Chondrocyte (in vitro differentiated cells): ENCODE measurements at regions not wholly inside any gene's neighbourhood (a gene's known extent, or its start where the extent isn't known, plus 50 kb on each side); places are given as distances from the start of the nearest gene placed in this dataset.

Experiments
- DNase-seq: peaks from one replicate; pipeline ENCODE4 v3.0.0; 2021; ENCODE audit warnings: mixed read lengths, low spot score
- H3K27ac Mint-ChIP-seq: one replicate; pipeline ENCODE4 v1.8.0; 2021; ENCODE audit warnings: mild to moderate bottlenecking, moderate library complexity, mixed read lengths; ENCODE audit not compliant: unreplicated experiment
- H3K27me3 Mint-ChIP-seq: 2 replicates; pipeline ENCODE4 v1.8.0; 2021; ENCODE audit warnings: low read depth, mixed read lengths
- H3K36me3 Mint-ChIP-seq: 2 replicates; pipeline ENCODE4 v1.8.0; 2021; ENCODE audit warnings: low read depth, mixed read lengths
- H3K4me1 Mint-ChIP-seq: 2 replicates; pipeline ENCODE4 v1.8.0; 2021; ENCODE audit warnings: low read depth, mild to moderate bottlenecking, mixed read lengths
- H3K4me3 Mint-ChIP-seq: one replicate; pipeline ENCODE4 v1.8.0; 2021; ENCODE audit warnings: mild to moderate bottlenecking, moderate library complexity, mixed read lengths; ENCODE audit not compliant: unreplicated experiment
- H3K9me3 Mint-ChIP-seq: 2 replicates; pipeline ENCODE4 v1.8.0; 2021; ENCODE audit warnings: low read depth, mixed read lengths
- CTCF ChIP-seq: fragments of 200-600 bp; sonication (generic); IDR thresholded peaks from 2 replicates; pipeline ENCODE4 v1.5.0; 2021; ENCODE audit warnings: antibody characterized with exemption, mild to moderate bottlenecking, moderate library complexity

GRCh38 chr12:14243941-14244340 lies 121.5 kb upstream of the ATF7IP start:
- no peak overlapping the region for H3K4me3 Mint-ChIP-seq
- no peak overlapping the region for H3K27ac Mint-ChIP-seq
- DNase-seq, result no peak
- peaks cover 16% of the 10 kb centered on the region for H3K4me1 Mint-ChIP-seq
- H3K9me3 Mint-ChIP-seq, result peaks cover 9% of the 10 kb centered on the region
- no peaks in the 10 kb centered on the region for H3K27me3 Mint-ChIP-seq
- TF ChIP-seq CTCF, result no peak
- peaks cover 1% of the 10 kb centered on the region for H3K36me3 Mint-ChIP-seq

GRCh38 chr12:14244876-14245669 lies 120.4 kb upstream of the ATF7IP start:
- no peak overlapping the region for H3K27ac Mint-ChIP-seq
- no peaks in the 10 kb centered on the region for H3K27me3 Mint-ChIP-seq
- peaks cover 1% of the 10 kb centered on the region for H3K36me3 Mint-ChIP-seq
- DNase-seq, result no peak
- H3K9me3 Mint-ChIP-seq, result peaks cover 9% of the 10 kb centered on the region
- H3K4me1 Mint-ChIP-seq, result peaks cover 5% of the 10 kb centered on the region
- no peak for TF ChIP-seq CTCF
- H3K4me3 Mint-ChIP-seq, result no peak overlapping the region

- peaks cover 2% of the 10 kb centered on the region for H3K4me1 Mint-ChIP-seq
- no peak for DNase-seq
- H3K27me3 Mint-ChIP-seq, result no peaks in the 10 kb centered on the region
- H3K9me3 Mint-ChIP-seq, result peaks cover 12% of the 10 kb centered on the region
- no peak for TF ChIP-seq CTCF
- no peak overlapping the region for H3K4me3 Mint-ChIP-seq
- H3K27ac Mint-ChIP-seq, result no peak overlapping the region
- H3K36me3 Mint-ChIP-seq, result peaks cover 1% of the 10 kb centered on the region
Observed at GRCh38 chr12:14247166-14247565, 118.3 kb upstream of the ATF7IP start.

GRCh38 chr12:14249368-14249767 lies 116.1 kb upstream of the ATF7IP start:
- H3K4me3 Mint-ChIP-seq, result no peak overlapping the region
- no peaks in the 10 kb centered on the region for H3K36me3 Mint-ChIP-seq
- no peak for DNase-seq
- H3K4me1 Mint-ChIP-seq, result peaks cover 2% of the 10 kb centered on the region
- H3K27me3 Mint-ChIP-seq, result no peaks in the 10 kb centered on the region
- TF ChIP-seq CTCF, result no peak
- peaks cover 8% of the 10 kb centered on the region for H3K9me3 Mint-ChIP-seq
- peak overlapping the region; percentile 54 for H3K27ac Mint-ChIP-seq

- H3K4me3 Mint-ChIP-seq, result no peak overlapping the region
- peaks cover 14% of the 10 kb centered on the region for H3K9me3 Mint-ChIP-seq
- H3K27ac Mint-ChIP-seq, result no peak overlapping the region
- H3K36me3 Mint-ChIP-seq, result no peaks in the 10 kb centered on the region
- DNase-seq, result no peak
- H3K27me3 Mint-ChIP-seq, result no peaks in the 10 kb centered on the region
- H3K4me1 Mint-ChIP-seq, result peaks cover 21% of the 10 kb centered on the region
- TF ChIP-seq CTCF, result no peak
Observed at GRCh38 chr12:14252697-14253096, 112.8 kb upstream of the ATF7IP start.
